GM13976 (cell line): ENCODE measurements at regions not wholly inside any gene's neighbourhood (a gene's known extent, or its start where the extent isn't known, plus 50 kb on each side); places are given as distances from the start of the nearest gene placed in this dataset.
"Not testable (repeated sequence)": the region's sequence is repeated elsewhere in the genome, so short reads cannot be mapped to it uniquely, and the experiment has no call there.

Source experiments
- DNase-seq: peaks from one replicate; pipeline ENCODE4 v3.0.0; 2012; ENCODE audit warnings: low spot score
- CTCF ChIP-seq: IDR thresholded peaks from 2 replicates; pipeline ENCODE4 v1.5.1; 2012; ENCODE audit warnings: borderline replicate concordance, mild to moderate bottlenecking; ENCODE audit not compliant: insufficient read depth; ENCODE audit errors: extremely low read depth, missing control alignments, control extremely low read depth
- in situ Hi-C: fragments of 300-500 bp; cut with MboI; formaldehyde crosslinking; loops from one replicate; pipeline ENCODE4 v1.12.0; 2022; ENCODE audit warnings: low sequenced_read_pairs, mixed read lengths, inconsistent platforms; ENCODE audit not compliant: unreplicated experiment

GRCh38 chr5:61230492-61230891, 68.2 kb upstream of the SMIM15 start:
- in situ Hi-C loops = no loop called here
- TF ChIP-seq CTCF = no peak
- no peak for DNase-seq

GRCh38 chr5:61231813-61232212, 69.5 kb upstream of the SMIM15 start:
- in situ Hi-C loops = no loop called here

GRCh38 chr5:61232490-61233050, 70.3 kb upstream of the SMIM15 start:
- TF ChIP-seq CTCF = no peak
- no peak for DNase-seq
- in situ Hi-C loops = no loop called here

More at GRCh38 chr5:61231813-61232212, 69.5 kb upstream of the SMIM15 start:
- no peak for TF ChIP-seq CTCF
- no peak for DNase-seq

DNA sequence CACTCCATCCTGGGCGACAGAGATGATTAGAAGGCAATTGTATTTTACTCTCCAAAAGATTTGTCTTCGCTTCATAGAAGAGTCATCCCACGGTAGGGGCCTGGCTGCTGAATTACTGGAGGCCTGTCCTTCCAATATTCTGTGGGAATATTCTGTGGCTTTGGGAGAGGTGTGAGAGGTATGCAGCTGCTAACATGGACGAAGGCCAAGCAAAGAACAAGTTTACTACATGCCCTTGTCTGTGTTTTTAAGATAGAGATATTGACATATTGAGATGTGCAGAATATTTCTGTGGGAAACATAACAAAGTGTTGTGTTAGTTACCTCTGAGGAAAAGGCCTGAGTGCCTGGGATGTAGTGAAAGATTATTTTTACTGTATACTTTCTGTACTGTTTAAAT, 71.8 kb upstream of the SMIM15 start:
- in situ Hi-C loops = no loop called here
- no peak for TF ChIP-seq CTCF
- no peak for DNase-seq

DNA sequence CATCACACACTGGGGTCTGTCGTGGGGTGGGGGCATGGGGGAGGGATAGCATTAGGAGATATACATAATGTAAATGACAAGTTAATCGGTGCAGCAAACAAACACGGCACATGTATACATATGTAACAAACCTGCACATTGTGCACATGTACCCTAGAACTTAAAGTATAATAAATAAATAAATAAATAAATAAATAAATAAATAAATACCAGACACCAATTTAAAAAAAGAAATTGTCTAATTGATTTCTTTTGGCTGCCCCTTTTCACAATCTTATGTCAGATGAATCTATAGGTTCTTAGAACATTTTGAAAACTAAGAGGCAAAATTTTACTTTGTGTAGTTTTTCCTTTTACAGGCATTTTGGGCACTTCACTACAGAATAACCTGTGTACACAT, 74.4 kb upstream of the SMIM15 start:
- DNase-seq, in situ Hi-C loops: not testable (repeated sequence)

DNA sequence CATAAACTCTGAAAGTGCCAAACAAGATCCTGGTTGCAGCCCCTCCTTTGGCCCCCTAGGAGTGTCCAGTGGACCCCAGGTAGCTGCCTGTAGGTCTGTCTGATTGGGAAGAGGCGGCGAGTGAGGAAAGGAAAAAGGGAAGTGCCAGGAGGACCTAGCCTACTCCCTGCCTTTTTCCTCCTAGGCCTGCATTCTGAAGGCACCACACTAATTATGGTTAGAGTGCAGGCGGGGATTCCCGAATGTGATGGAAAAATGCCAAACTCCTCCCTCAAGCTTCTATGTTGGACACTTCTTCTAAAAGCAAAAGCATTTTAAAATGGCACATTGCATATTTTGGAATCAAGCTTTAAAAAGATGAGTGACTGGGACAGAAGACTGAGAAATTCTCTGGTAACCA, 83.2 kb upstream of the SMIM15 start:
- no peak for DNase-seq
- TF ChIP-seq CTCF = no peak
- in situ Hi-C loops = no loop called here

GRCh38 chr5:61245936-61246335, 83.7 kb upstream of the SMIM15 start:
- TF ChIP-seq CTCF = no peak
- no peak for DNase-seq
- in situ Hi-C loops = no loop called here
